VCaP (cell line): ENCODE measurements at regions not wholly inside any gene's neighbourhood (a gene's known extent, or its start where the extent isn't known, plus 50 kb on each side); places are given as distances from the start of the nearest gene placed in this dataset.

Experiments used
- H3K27ac ChIP-seq: fragments of 450-650 bp; 2 replicates; pipeline ENCODE4 v1.5.1; 2017
- CTCF ChIP-seq: fragments of 450-650 bp; conservative IDR thresholded peaks from 2 replicates; pipeline ENCODE4 v1.5.1; 2017; ENCODE audit warnings: mild to moderate bottlenecking, moderate library complexity

DNA sequence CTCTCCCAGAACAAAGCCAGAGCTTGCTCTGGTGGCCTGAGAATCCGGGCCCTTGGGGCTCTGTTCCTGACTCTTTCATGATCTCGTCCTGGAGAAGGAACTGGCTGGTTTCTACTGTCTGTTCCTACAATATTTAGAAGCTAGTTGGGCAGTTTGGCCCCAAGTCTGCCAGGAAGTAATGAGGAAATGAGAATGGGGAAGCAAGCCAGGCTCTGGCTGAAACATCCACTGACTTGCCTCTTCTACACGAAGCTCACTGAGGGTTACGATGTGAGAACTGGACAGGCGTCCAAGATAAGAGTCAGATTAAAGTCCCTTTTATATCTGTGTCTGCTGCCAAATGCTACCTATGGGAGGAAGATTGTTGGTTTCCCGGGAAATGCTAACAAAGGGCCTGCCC is 110.0 kb upstream of the KIRREL3 start:
- H3K27ac ChIP-seq, result no peak overlapping the region
- TF ChIP-seq CTCF, result no peak

DNA sequence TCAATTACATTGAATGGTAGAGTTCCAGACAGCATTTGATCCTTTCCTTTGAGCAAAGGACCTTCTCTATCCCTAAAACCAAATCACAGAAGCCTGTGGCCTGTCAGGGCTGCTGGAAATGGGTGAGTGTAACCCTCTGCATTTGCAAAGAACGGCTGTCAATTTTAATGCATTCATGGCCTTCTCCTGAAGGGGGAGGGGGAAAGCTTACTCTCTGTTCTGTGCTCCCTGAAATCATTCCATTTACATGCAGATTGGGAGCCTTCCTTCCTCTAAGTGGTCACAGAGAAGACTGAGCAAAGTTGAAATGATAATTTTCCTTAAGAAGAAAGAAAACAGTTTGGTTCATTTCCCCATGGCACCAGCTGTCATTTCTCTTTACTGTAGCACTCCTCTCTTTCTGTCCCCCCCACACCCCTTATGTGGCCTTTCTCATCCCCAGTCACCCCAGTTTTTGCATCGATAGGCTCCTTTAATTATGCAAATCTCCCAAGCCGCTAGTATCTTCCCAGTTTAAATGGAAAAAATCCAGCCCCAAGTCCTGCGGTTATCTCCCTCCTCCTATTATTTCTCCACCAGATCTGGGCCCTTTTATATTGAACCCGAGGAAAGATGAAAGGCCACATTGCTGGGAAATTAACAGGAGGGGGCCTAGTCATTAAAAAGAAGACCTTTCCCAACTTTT is 109.4 kb upstream of the KIRREL3 start:
- H3K27ac ChIP-seq, result no peak overlapping the region
- TF ChIP-seq CTCF, result no peak

- no peak for TF ChIP-seq CTCF
These were observed 108.3 kb upstream of the KIRREL3 start for GRCh38 chr11:127108838-127109237.

GRCh38 chr11:127106938-127107337 is 106.4 kb upstream of the KIRREL3 start:
- no peak for TF ChIP-seq CTCF
- no peak overlapping the region for H3K27ac ChIP-seq

More at GRCh38 chr11:127108838-127109237, 108.3 kb upstream of the KIRREL3 start:
- H3K27ac ChIP-seq, result no peak overlapping the region

DNA sequence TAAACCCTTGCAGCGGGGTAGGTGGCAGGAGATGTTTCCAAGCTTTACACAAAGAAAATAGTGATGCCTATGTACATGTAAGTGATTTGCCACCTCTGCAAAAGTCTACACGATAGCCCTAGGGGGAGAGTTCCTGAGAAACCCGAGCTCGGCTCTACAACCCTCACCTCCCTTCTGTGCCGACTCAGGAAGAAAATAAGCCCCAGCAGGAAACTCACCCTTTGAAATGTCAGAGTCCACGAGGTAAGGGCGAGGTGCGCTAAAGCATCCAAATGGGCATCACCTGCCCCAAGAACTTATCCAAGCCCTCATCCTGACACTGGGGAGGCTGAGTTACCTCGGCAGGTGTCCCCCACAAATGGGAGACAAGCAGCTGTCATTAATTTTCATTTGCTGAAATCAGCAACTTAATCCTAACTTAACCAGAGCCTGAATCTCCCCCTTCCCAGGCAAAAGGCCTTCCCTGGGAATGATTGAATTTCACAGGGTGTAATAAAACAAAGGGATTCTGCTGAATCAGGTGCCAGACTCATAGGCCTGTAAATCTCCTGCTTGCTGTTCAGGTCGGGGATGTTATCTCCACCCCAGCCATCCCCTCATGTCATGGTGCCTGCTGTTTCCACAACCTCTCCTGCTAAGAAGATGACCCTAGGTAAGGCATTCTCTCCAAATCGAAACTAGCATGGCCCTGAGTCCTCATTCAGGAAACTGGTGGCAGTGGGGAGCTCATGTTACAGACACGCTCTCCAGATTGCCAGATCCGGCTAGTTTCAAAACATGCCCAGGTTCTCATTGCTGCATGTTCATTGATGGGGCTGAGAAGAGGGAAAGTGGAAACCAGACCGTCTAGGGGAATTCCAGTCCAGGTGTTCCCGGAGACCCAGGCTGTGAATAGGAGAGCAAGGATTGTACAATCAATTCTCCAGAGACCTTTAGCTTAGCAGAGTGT is 105.3 kb upstream of the KIRREL3 start:
- no peak for TF ChIP-seq CTCF
- no peak overlapping the region for H3K27ac ChIP-seq

GRCh38 chr11:127103586-127104388 is 103.2 kb upstream of the KIRREL3 start:
- H3K27ac ChIP-seq, result no peak overlapping the region
- no peak for TF ChIP-seq CTCF

DNA sequence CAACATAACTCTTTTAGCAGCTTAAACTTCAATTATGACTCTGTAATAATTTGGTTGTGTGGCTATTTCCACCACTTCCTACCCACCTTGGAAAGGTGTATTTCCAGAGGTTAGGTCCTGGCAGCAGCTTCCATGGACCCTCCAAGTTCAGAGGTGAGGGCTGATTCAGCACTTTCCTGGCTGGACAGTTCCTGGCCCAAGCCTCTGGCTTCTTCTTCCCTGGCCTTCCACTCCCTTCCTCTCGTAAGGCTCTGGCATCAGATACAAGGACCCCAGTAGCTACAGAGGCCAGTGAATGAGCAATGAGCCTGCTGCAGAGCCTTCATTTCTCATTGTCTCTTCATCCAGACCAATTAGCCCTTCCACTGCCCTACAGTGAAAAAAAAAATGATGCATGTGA is 98.1 kb upstream of the KIRREL3 start:
- no peak overlapping the region for H3K27ac ChIP-seq
- TF ChIP-seq CTCF, result no peak
